LNCaP clone FGC (cell line): ENCODE measurements at regions not wholly inside any gene's neighbourhood (a gene's known extent, or its start where the extent isn't known, plus 50 kb on each side); places are given as distances from the start of the nearest gene placed in this dataset.
A peak's percentile ranks its signal among the peaks of the same experiment; 100 is the strongest.

Experiments used
- DNase-seq: peaks from one replicate; pipeline ENCODE4 v3.0.0-alpha.2; 2011; ENCODE audit warnings: low read depth
- H3K4me3 ChIP-seq: 2 replicates; pipeline ENCODE4 v1.5.1; 2011; ENCODE audit warnings: mild to moderate bottlenecking, low read depth, low read length, control low read depth
- TF ChIP-seq, protein P1 (sequence below): IDR thresholded peaks from 2 replicates; pipeline ENCODE4 v1.5.1; 2012; ENCODE audit warnings: mild to moderate bottlenecking; ENCODE audit not compliant: control insufficient read depth, insufficient read depth; ENCODE audit errors: extremely low read depth

- DNase-seq: no peak
- no peak overlapping the region for H3K4me3 ChIP-seq
- TF ChIP-seq, protein P1, sequence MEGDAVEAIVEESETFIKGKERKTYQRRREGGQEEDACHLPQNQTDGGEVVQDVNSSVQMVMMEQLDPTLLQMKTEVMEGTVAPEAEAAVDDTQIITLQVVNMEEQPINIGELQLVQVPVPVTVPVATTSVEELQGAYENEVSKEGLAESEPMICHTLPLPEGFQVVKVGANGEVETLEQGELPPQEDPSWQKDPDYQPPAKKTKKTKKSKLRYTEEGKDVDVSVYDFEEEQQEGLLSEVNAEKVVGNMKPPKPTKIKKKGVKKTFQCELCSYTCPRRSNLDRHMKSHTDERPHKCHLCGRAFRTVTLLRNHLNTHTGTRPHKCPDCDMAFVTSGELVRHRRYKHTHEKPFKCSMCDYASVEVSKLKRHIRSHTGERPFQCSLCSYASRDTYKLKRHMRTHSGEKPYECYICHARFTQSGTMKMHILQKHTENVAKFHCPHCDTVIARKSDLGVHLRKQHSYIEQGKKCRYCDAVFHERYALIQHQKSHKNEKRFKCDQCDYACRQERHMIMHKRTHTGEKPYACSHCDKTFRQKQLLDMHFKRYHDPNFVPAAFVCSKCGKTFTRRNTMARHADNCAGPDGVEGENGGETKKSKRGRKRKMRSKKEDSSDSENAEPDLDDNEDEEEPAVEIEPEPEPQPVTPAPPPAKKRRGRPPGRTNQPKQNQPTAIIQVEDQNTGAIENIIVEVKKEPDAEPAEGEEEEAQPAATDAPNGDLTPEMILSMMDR: no peak
Observed at GRCh38 chr12:89140141-89140540, 212.2 kb downstream of the DUSP6 start.

DNA sequence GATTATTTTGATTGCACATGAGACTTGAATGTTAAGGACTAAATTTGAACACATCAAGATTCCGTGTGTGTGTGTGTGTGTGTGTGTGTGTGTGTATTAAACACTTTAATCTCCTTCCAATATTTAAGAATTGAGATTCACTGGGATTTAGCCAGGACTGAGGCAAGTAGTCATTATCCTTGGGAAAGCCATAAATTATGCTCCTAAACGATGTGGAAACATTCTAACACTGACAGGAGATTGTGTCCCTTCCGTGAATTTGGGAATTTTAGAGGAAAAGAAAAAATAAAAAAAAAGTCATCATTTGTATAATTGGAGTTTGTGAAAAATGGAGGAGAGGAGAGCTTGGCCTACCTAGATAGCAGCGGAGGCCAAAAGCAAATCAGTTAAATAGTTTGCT lies 212.9 kb downstream of the DUSP6 start:
- TF ChIP-seq, protein P1: no peak
- no peak overlapping the region for H3K4me3 ChIP-seq
- DNase-seq: no peak

DNA sequence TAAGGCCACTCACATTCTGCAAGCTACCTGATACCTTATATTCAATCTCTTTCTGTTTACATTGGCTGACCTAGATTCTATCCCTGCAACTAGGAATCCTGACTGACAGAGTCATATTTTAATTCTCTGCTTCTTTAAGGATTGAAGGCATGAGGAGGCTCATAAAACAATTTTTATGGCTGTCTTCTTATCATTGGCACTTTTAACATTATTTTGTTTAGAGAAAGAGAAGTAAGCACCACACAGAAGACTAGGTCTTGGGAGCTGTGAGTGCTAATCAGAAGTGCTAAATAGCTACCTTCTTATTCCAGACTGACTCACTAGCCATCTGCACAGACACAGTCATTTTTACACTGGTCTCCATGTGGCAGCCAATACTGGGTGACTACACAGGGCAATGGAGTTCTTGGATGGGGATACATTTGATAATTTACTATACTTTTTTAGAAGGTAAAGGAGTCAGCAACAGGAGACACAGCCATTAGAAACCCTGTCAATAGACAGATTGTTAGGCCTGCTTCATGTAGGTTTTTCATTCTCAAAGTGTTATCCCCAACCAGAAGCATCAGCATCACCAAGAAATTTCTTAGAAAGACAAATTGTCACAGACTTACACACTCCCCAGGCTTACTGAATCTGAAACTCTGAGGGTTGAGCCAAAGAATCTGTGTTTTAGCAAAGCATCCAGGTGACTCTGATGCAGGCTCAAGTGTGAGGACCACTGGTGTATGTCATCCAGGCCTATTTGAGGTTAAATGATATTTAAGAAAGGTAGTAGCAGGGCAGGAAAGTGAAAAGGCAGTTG lies 214.1 kb downstream of the DUSP6 start:
- H3K4me3 ChIP-seq: no peak overlapping the region
- TF ChIP-seq, protein P1: no peak
- DNase-seq: peak; percentile 35

- TF ChIP-seq, protein P1: no peak
- H3K4me3 ChIP-seq: no peak overlapping the region
- no peak for DNase-seq
Observed at GRCh38 chr12:89135976-89136634, 216.2 kb downstream of the DUSP6 start.

DNA sequence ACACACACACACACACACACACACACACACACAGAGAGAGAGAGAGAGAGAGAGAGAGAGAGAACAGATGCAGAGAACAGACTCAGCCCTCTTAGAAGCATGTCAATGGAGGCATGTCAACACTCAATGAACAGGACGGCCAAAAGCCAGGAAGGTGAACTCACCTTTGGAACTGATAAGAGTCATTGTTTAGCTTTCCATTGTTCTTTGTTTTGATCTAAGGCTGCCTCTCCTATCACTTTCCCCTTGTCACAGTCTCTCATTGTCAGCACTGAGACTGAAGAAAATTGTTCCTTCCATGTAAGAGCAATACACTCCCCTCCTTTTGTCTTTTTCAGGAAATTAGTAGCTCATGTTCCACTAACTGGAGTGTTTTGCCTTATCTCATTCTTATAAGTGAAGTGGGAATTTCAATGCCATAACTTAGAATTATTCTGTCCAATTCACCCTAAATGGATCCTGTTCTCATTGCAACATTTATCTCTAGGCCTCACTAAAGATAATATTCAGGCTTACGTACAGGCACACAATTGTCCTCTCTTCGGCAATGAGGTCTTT lies 218.0 kb downstream of the DUSP6 start:
- DNase-seq: no peak
- TF ChIP-seq, protein P1: no peak

DNA sequence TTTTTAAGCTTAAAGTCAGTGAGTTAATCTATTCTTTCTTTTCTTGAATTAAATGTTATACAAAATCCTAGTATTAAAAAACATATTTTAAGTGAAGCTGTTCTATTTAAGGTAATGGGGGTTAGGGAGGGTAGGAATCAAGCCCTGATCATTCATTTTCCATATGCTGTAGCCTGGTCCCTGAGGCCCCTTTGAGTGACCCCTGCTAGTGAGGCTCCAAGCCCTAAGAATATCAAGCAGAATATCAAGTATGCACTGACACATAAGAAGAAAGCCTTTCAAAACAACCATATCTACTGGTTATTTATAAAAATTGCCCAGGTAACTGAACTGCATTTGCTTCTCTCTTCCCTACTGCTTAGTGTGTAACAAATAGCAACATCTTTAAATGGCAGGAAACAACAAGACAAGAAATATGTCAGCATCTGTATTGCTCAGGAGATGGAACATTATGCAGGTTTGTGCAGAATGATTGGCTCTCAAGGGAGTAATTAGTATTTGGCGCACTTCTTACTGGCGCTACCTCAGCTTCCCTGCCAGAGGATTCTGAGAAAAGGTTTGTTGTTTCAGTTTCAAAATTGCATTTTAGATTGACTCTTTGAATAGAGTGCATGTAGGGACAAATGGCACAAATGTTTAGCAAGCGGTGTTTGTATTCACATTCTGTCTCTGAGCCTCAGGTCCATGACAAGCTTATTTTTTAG lies 223.0 kb downstream of the DUSP6 start:
- H3K4me3 ChIP-seq: no peak overlapping the region
- TF ChIP-seq, protein P1: no peak
- no peak for DNase-seq

More for the DNA sequence above, 218.0 kb downstream of the DUSP6 start:
- no peak overlapping the region for H3K4me3 ChIP-seq
